HG03354 (cell line): ENCODE measurements at regions not wholly inside any gene's neighbourhood (a gene's known extent, or its start where the extent isn't known, plus 50 kb on each side); places are given as distances from the start of the nearest gene placed in this dataset.

Experiments used
- ATAC-seq: cut with Tn5 transposase; IDR thresholded peaks from one replicate; pipeline ENCODE4 v1.9.1; 2021; ENCODE audit warnings: mild to moderate bottlenecking; ENCODE audit not compliant: unreplicated experiment, poor library complexity, severe bottlenecking

- no peak for ATAC-seq
Measured at GRCh38 chr5:123249446-123249845, 160.4 kb downstream of the PRDM6 start.

GRCh38 chr5:123245689-123246088 lies 156.6 kb downstream of the PRDM6 start:
- no peak for ATAC-seq

- no peak for ATAC-seq
Measured at GRCh38 chr5:123244458-123244857, 155.4 kb downstream of the PRDM6 start.
